Nephron progenitor cell (in vitro differentiated cells): ENCODE measurements at regions not wholly inside any gene's neighbourhood (a gene's known extent, or its start where the extent isn't known, plus 50 kb on each side); places are given as distances from the start of the nearest gene placed in this dataset.
A peak's percentile ranks its signal among the peaks of the same experiment; 100 is the strongest.

Experiments
- DNase-seq: peaks from one replicate; pipeline ENCODE4 v3.0.0; 2021
- H3K27ac Mint-ChIP-seq: 2 replicates; pipeline ENCODE4 v1.8.0; 2021; ENCODE audit warnings: mild to moderate bottlenecking, moderate library complexity, mixed read lengths
- H3K27me3 Mint-ChIP-seq: 2 replicates; pipeline ENCODE4 v1.8.0; 2021; ENCODE audit warnings: mild to moderate bottlenecking, low read depth, mixed read lengths; ENCODE audit not compliant: poor library complexity
- H3K36me3 Mint-ChIP-seq: 2 replicates; pipeline ENCODE4 v1.8.0; 2021; ENCODE audit warnings: low read depth, mixed read lengths
- H3K4me1 Mint-ChIP-seq: 2 replicates; pipeline ENCODE4 v1.8.0; 2021; ENCODE audit warnings: mixed read lengths
- H3K4me3 Mint-ChIP-seq: 2 replicates; pipeline ENCODE4 v1.8.0; 2021; ENCODE audit warnings: mild to moderate bottlenecking, moderate library complexity, mixed read lengths
- H3K9me3 Mint-ChIP-seq: 2 replicates; pipeline ENCODE4 v1.8.0; 2021; ENCODE audit warnings: mild to moderate bottlenecking, moderate library complexity, mixed read lengths
- TF ChIP-seq, protein P1 (sequence below): fragments of 200-600 bp; sonication (generic); IDR thresholded peaks from 2 replicates; pipeline ENCODE4 v1.5.0; 2021; ENCODE audit warnings: antibody characterized with exemption

DNA sequence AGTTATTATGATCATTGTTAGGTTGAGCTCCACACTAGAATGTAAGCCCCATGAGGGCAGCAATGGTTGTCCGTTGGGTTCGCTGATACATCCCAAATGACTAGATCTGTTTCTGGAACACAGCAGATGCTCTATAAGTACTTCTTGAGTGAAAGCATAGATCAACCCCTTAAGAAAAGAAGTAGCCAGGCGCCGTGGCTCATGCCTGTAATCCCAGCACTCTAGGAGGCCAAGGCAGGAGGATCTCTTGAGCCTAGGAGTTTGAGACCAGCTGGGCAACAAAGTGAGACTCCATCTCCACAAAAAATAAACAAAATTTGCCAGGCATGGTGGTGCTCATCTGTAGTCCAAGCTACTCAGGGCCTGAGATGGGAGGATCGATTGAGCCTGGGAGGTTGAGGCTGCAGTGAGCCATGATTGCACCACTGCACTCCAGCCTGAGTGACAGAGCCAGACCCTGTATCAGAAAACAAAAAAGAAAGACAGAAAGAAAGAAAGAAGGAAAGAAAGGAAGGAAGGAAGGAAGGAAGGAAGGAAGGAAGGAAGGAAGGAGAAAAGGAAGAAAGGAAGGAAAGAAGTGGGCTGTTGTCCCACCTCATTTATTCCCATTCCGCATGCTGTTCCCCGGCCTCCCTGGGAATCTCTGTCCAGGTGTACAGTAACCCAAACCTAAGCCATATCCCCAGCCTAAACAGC lies 54.4 kb upstream of the RPL38 start:
- TF ChIP-seq, protein P1, sequence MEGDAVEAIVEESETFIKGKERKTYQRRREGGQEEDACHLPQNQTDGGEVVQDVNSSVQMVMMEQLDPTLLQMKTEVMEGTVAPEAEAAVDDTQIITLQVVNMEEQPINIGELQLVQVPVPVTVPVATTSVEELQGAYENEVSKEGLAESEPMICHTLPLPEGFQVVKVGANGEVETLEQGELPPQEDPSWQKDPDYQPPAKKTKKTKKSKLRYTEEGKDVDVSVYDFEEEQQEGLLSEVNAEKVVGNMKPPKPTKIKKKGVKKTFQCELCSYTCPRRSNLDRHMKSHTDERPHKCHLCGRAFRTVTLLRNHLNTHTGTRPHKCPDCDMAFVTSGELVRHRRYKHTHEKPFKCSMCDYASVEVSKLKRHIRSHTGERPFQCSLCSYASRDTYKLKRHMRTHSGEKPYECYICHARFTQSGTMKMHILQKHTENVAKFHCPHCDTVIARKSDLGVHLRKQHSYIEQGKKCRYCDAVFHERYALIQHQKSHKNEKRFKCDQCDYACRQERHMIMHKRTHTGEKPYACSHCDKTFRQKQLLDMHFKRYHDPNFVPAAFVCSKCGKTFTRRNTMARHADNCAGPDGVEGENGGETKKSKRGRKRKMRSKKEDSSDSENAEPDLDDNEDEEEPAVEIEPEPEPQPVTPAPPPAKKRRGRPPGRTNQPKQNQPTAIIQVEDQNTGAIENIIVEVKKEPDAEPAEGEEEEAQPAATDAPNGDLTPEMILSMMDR: no peak
- no peak overlapping the region for H3K4me3 Mint-ChIP-seq
- no peak overlapping the region for H3K27ac Mint-ChIP-seq
- H3K36me3 Mint-ChIP-seq: no peaks in the 10 kb centered on the region
- peaks cover 71% of the 10 kb centered on the region for H3K4me1 Mint-ChIP-seq
- no peak for DNase-seq
- peaks cover 8% of the 10 kb centered on the region for H3K9me3 Mint-ChIP-seq
- H3K27me3 Mint-ChIP-seq: peaks cover 13% of the 10 kb centered on the region

DNA sequence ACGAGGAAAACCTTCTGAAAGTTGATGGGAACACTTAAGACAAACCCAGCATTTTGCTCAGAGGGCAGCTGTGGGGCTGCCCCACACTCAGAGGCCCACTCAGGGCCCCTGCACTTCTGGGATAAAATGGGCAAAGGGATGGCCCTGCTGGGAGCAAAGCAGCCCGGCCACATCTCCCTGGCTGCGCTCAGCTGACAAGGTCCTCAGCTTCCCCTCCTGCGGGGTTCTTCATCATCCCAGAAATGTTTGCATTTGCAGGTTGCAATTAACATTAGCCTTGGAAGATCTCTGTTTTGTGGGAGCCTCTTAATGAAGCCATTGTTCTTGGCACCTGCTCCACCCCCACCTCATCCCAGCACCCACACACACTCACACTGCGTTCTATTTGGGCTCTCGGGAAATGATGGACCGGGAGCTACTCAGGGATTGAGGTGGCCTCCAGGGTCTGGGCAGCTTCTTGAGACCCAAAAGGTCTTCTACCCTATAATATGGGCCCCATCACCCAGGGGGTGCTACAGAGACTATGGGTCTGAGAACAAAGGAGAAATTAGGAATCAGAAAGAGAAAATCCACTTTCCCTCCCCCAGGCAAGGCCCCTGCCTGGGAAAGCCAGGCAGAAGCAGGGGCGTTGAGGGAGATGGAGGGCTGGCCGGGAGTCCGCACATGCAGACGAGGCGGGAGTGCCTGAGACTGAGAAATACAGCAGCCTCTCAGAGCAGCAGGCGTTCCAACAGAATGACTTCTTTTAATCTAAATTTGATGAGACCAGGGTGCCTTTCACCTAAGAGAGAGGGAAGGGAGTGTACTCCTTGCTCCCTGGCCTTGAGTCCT lies 53.7 kb upstream of the RPL38 start:
- no peak for DNase-seq
- TF ChIP-seq, protein P1: no peak
- H3K9me3 Mint-ChIP-seq: peaks cover under 1% of the 10 kb centered on the region
- no peak overlapping the region for H3K27ac Mint-ChIP-seq
- no peaks in the 10 kb centered on the region for H3K36me3 Mint-ChIP-seq
- H3K27me3 Mint-ChIP-seq: peaks cover 18% of the 10 kb centered on the region
- H3K4me3 Mint-ChIP-seq: no peak overlapping the region
- H3K4me1 Mint-ChIP-seq: peaks cover 75% of the 10 kb centered on the region

GRCh38 chr17:74150428-74151025 lies 53.0 kb upstream of the RPL38 start:
- H3K4me3 Mint-ChIP-seq: no peak overlapping the region
- DNase-seq: peak; percentile 30
- peak overlapping the region; percentile 18 for H3K27ac Mint-ChIP-seq
- H3K27me3 Mint-ChIP-seq: peaks cover 18% of the 10 kb centered on the region
- H3K36me3 Mint-ChIP-seq: no peaks in the 10 kb centered on the region
- H3K9me3 Mint-ChIP-seq: no peaks in the 10 kb centered on the region
- H3K4me1 Mint-ChIP-seq: peaks cover 72% of the 10 kb centered on the region
- TF ChIP-seq, protein P1: no peak

DNA sequence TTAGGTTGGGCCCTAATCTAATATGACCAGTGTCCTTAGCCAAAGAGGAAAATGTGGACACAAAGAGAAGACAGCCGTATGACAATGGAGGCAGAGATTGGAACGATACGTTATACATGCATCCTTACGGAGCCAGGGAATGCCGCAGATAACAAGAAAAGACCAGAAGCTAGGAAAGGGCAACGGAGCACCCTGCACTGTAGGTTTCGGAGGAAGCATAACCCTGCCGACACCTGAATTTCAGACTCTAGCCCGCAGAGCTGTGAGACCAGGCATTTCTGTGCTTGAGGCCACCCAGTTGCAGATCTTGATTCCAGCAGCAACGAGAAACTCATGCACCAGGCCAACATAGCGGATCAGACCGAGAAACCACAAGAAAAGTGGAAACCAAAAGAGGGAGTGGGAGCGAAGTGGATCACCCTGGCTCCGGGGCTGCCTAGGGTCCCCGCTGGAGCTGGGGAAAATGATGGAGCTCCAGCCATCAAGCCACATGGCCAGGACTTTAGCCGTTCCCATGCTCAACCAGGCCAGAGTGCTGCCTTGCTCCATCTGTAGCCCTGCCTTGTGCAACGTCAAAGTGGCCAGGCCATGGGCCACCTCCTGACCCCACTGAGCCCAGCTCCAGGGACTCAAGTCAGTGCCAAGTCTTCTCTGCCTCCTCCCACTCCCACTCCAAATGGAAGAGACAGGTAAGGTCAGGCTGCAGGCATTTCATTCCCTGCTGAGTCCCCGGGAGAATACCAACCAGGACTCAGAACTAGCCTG lies 51.7 kb upstream of the RPL38 start:
- TF ChIP-seq, protein P1: no peak
- Mint-ChIP-seq H3K4me3 (no peak overlapping the region), H3K36me3 (no peaks in the 10 kb centered on the region), H3K4me1 (peaks cover 60% of the 10 kb centered on the region), H3K27me3 (peaks cover 18% of the 10 kb centered on the region), H3K27ac (no peak overlapping the region), H3K9me3 (no peaks in the 10 kb centered on the region)
- no peak for DNase-seq

DNA sequence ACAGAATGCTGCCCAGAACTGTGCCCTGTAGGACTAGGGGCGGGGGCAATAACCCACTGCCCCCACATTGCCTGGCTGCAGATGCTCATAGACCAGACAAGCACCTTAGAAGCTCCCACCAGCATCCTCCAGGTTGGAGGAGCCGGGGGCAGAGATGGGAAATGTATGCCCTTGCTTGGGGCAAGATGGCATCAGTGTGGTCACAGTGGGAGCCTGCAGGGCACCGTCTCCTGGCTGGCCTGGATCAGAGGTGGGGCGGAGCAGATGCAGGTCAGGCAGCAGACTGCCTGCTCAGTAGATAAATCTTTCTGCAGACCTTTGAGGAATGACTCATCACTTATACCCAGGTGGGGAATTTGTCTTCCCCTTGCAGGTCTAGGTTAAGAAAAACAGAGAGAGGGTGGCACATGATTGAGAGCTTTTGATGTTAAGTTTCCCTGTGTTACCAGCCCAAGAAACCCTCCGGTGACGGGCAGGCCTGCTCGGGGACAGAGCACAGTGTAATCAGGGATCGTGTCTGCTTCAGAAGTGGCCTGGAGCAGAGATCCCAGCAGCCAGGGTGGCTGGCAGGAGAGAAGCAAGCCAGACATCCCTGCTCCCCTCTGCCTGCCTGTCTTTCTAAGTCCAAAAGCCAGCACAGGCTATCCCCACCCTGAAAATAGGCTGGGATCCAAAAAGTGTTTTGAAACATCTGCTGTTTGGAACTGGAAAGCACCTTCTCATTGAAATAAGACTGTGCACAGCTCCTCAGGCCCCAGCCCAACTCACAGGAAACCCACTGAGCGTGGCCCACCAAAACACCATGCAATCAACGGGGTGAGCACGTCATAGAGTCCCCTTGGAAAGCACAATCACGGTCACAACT lies 50.7 kb upstream of the RPL38 start:
- Mint-ChIP-seq H3K4me3 (no peak overlapping the region), H3K36me3 (no peaks in the 10 kb centered on the region), H3K27ac (no peak overlapping the region), H3K4me1 (peaks cover 49% of the 10 kb centered on the region), H3K27me3 (peaks cover 16% of the 10 kb centered on the region), H3K9me3 (no peaks in the 10 kb centered on the region)
- TF ChIP-seq, protein P1: no peak
- DNase-seq: no peak
